ENCODE measurements at regions not wholly inside any gene's neighbourhood (a gene's known extent, or its start where the extent isn't known, plus 50 kb on each side); places are given as distances from the start of the nearest gene placed in this dataset.
"Not testable (repeated sequence)": the region's sequence is repeated elsewhere in the genome, so short reads cannot be mapped to it uniquely, and the experiment has no call there.

GRCh38 chr5:74500110-74500917, 140.2 kb downstream of the ENC1 start:
- no peak for DNase-seq (ENCODE audit: low read depth in 2 of 2)

GRCh38 chr5:74499256-74500050, 141.1 kb downstream of the ENC1 start:
- DNase-seq (ENCODE audit: low read depth in 2 of 2), result no peak

GRCh38 chr5:74497706-74498105, 142.8 kb downstream of the ENC1 start:
- no peak for DNase-seq (ENCODE audit: low read depth in 2 of 2)

- no peak for DNase-seq (ENCODE audit: low read depth in 2 of 2)
These were observed 147.1 kb downstream of the ENC1 start for GRCh38 chr5:74493411-74493810.

- no peak for DNase-seq (ENCODE audit: low read depth in 2 of 2)
These were observed 148.3 kb downstream of the ENC1 start for GRCh38 chr5:74492230-74492629.

- DNase-seq (ENCODE audit: low read depth in 2 of 2), result no peak
These were observed 148.9 kb downstream of the ENC1 start for GRCh38 chr5:74491586-74491985.

- DNase-seq (ENCODE audit: low read depth in 2 of 2), result no peak
These were observed 149.7 kb downstream of the ENC1 start for GRCh38 chr5:74490814-74491213.

- no peak for DNase-seq (ENCODE audit: low read depth in 2 of 2)
These were observed 157.5 kb downstream of the ENC1 start for GRCh38 chr5:74482990-74483389.

GRCh38 chr5:74482523-74482922, 158.0 kb downstream of the ENC1 start:
- DNase-seq (ENCODE audit: low read depth in 2 of 2), result no peak

- DNase-seq (ENCODE audit: low read depth in 2 of 2), result not testable (repeated sequence)
These were observed 159.2 kb downstream of the ENC1 start for GRCh38 chr5:74481357-74481756.

GRCh38 chr5:74480201-74480600, 160.3 kb downstream of the ENC1 start:
- DNase-seq (ENCODE audit: low read depth in 2 of 2), result no peak

- DNase-seq (ENCODE audit: low read depth in 2 of 2), result no peak
These were observed 162.2 kb downstream of the ENC1 start for GRCh38 chr5:74478328-74478727.

- no peak for DNase-seq (ENCODE audit: low read depth in 2 of 2)
These were observed 162.8 kb downstream of the ENC1 start for GRCh38 chr5:74477761-74478160.

GRCh38 chr5:74476819-74477453, 163.6 kb downstream of the ENC1 start:
- DNase-seq (ENCODE audit: low read depth in 2 of 2), result no peak

GRCh38 chr5:74476046-74476818, 164.3 kb downstream of the ENC1 start:
- no peak for DNase-seq (ENCODE audit: low read depth in 2 of 2)

- DNase-seq (ENCODE audit: low read depth in 2 of 2), result no peak
These were observed 168.7 kb downstream of the ENC1 start for GRCh38 chr5:74471875-74472274.

- DNase-seq (ENCODE audit: low read depth in 2 of 2), result no peak
These were observed 171.1 kb downstream of the ENC1 start for GRCh38 chr5:74469234-74469994.

- no peak for DNase-seq (ENCODE audit: low read depth in 2 of 2)
These were observed 172.1 kb downstream of the ENC1 start for GRCh38 chr5:74468421-74468820.

- DNase-seq (ENCODE audit: low read depth in 2 of 2), result no peak
These were observed 174.8 kb downstream of the ENC1 start for GRCh38 chr5:74465724-74466123.

GRCh38 chr5:74464512-74465209, 175.9 kb downstream of the ENC1 start:
- no peak for DNase-seq (ENCODE audit: low read depth in 2 of 2)

Measured in stimulated activated CD8-positive, alpha-beta memory T cell treated with anti-CD3 and anti-CD28 coated beads, Interleukin-15, amount 100 ng/mL, for 4 hours (primary cell).